A673 (cell line): ENCODE measurements at regions not wholly inside any gene's neighbourhood (a gene's known extent, or its start where the extent isn't known, plus 50 kb on each side); places are given as distances from the start of the nearest gene placed in this dataset.

Experiments used
- BruUV-seq: library from RNA; stranded (reverse); fragments of 400-500 nt; replicated peaks from 2 replicates; lab custom pipeline; 2021; lab: Mats Ljungman, UMichigan
- CTCF ChIA-PET: fragments of 300-600 bp; sonication (Branson Sonifier 250); formaldehyde crosslinking; loops from one replicate; lab custom pipeline; 2022; ENCODE audit warnings: antibody characterized with exemption; lab: Charles Lee
- POLR2A ChIA-PET: fragments of 300-600 bp; sonication (Branson Sonifier 250); formaldehyde crosslinking; loops from one replicate; lab custom pipeline; 2022; ENCODE audit warnings: antibody characterized with exemption; ENCODE audit not compliant: low non-redundant PET; lab: Charles Lee
- DNase-seq: peaks from one replicate; pipeline ENCODE4 v3.0.0-alpha.2; 2015; ENCODE audit warnings: low spot score
- H3K27ac ChIP-seq: fragments of 200-600 bp; sonication (generic); 2 replicates; pipeline ENCODE4 v1.5.1; 2016; ENCODE audit warnings: mixed run types, low read depth, mild to moderate bottlenecking, mixed read lengths, antibody characterized with exemption, low read length; ENCODE audit not compliant: poor library complexity, severe bottlenecking
- H3K27me3 ChIP-seq: fragments of 200-600 bp; sonication (generic); replicated peaks from 2 replicates; pipeline ENCODE4 v1.6.1; 2017; ENCODE audit warnings: mixed run types, low read depth, mild to moderate bottlenecking, mixed read lengths, antibody characterized with exemption, low read length; ENCODE audit not compliant: insufficient read depth, poor library complexity
- H3K36me3 ChIP-seq: fragments of 200-600 bp; sonication (generic); 2 replicates; pipeline ENCODE4 v1.6.1; 2016; ENCODE audit warnings: mixed run types, mild to moderate bottlenecking, mixed read lengths, antibody characterized with exemption, low read length; ENCODE audit not compliant: insufficient read depth, poor library complexity, severe bottlenecking
- H3K4me1 ChIP-seq: fragments of 200-600 bp; sonication (generic); 2 replicates; pipeline ENCODE4 v1.6.1; 2017; ENCODE audit warnings: mixed run types, mild to moderate bottlenecking, mixed read lengths, antibody characterized with exemption, low read length; ENCODE audit not compliant: insufficient read depth, poor library complexity, severe bottlenecking
- H3K4me3 ChIP-seq: fragments of 200-600 bp; sonication (generic); 2 replicates; pipeline ENCODE4 v1.5.1; 2016; ENCODE audit warnings: low read depth, mixed run types, mild to moderate bottlenecking, mixed read lengths, low read length; ENCODE audit not compliant: poor library complexity, severe bottlenecking
- H3K9me3 ChIP-seq: fragments of 200-600 bp; sonication (generic); 2 replicates; pipeline ENCODE4 v1.6.1; 2016; ENCODE audit warnings: mixed run types, low read depth, mild to moderate bottlenecking, mixed read lengths, antibody characterized with exemption, low read length; ENCODE audit not compliant: poor library complexity, severe bottlenecking
- CTCF ChIP-seq: fragments of 300-800, 200-600 bp; sonication (generic); conservative IDR thresholded peaks from 2 replicates; pipeline ENCODE4 v1.5.1; 2017; ENCODE audit warnings: low read depth, mild to moderate bottlenecking, antibody characterized with exemption, low read length, moderate library complexity, mixed read lengths
- EZH2 ChIP-seq: fragments of 200-600 bp; sonication (generic); IDR thresholded peaks from 2 replicates; pipeline ENCODE4 v1.6.1; 2017; ENCODE audit warnings: borderline replicate concordance, low read depth, mild to moderate bottlenecking, mixed read lengths, antibody characterized with exemption, low read length; ENCODE audit not compliant: poor library complexity, severe bottlenecking
- intact Hi-C: fragments of 100-400 bp; cut with micrococcal nuclease; formaldehyde crosslinking; loops from one replicate; pipeline ENCODE4 v1.10.0; 2022; ENCODE audit not compliant: unreplicated experiment

GRCh38 chrX:125673758-125674157, 354.1 kb downstream of the TEX13C start:
- POLR2A ChIA-PET = no interaction called here
- CTCF ChIA-PET = no interaction called here
- TF ChIP-seq EZH2 (no peak), CTCF (no peak)
- intact Hi-C loops = no loop called here
- BruUV-seq = no TSS peak
- Histone ChIP-seq H3K27ac (no peak overlapping the region), H3K4me3 (no peak overlapping the region), H3K27me3 (no peaks in the 10 kb centered on the region), H3K9me3 (no peaks in the 10 kb centered on the region), H3K4me1 (no peaks in the 10 kb centered on the region), H3K36me3 (no peaks in the 10 kb centered on the region)
- DNase-seq = no peak

GRCh38 chrX:125678258-125678657, 358.6 kb downstream of the TEX13C start:
- no peak for DNase-seq
- Histone ChIP-seq H3K36me3 (no peaks in the 10 kb centered on the region), H3K27ac (no peak overlapping the region), H3K4me3 (no peak overlapping the region), H3K4me1 (no peaks in the 10 kb centered on the region), H3K27me3 (no peaks in the 10 kb centered on the region), H3K9me3 (no peaks in the 10 kb centered on the region)
- BruUV-seq = no TSS peak
- CTCF ChIA-PET = no interaction called here
- intact Hi-C loops = no loop called here
- TF ChIP-seq CTCF (no peak), EZH2 (no peak)
- POLR2A ChIA-PET = no interaction called here

GRCh38 chrX:125680366-125680765, 360.7 kb downstream of the TEX13C start:
- ChIA-PET CTCF (no interaction called here), POLR2A (no interaction called here)
- no peak for DNase-seq
- no peaks in the 10 kb centered on the region for H3K27me3 ChIP-seq
- no TSS peak for BruUV-seq
- no peaks in the 10 kb centered on the region for H3K9me3 ChIP-seq
- no peaks in the 10 kb centered on the region for H3K36me3 ChIP-seq
- TF ChIP-seq CTCF (no peak), EZH2 (no peak)
- no peak overlapping the region for H3K27ac ChIP-seq
- H3K4me3 ChIP-seq = no peak overlapping the region
- no peaks in the 10 kb centered on the region for H3K4me1 ChIP-seq
- intact Hi-C loops = no loop called here
